SK-N-SH (cell line): ENCODE measurements at regions not wholly inside any gene's neighbourhood (a gene's known extent, or its start where the extent isn't known, plus 50 kb on each side); places are given as distances from the start of the nearest gene placed in this dataset.

ENCODE experiments used
- CTCF ChIA-PET: fragments of 300-600, 350-600 bp; formaldehyde crosslinking; extraction: SDS; loops from one replicate; lab custom pipeline; 2021; lab: Yijun Ruan, JAX
- POLR2A ChIA-PET: fragments of 350-600 bp; sonication (Branson Sonifier 250); formaldehyde crosslinking; extraction: SDS; loops from one replicate; lab custom pipeline; 2020; ENCODE audit warnings: antibody characterized with exemption, inconsistent platforms; lab: Yijun Ruan, JAX
- DNase-seq: peaks from one replicate; pipeline ENCODE4 v3.0.0; 2012
- H2AFZ ChIP-seq: fragments of 200-600 bp; sonication (generic); 2 replicates; pipeline ENCODE4 v1.8.1; 2016; ENCODE audit warnings: antibody characterized with exemption, mild to moderate bottlenecking, low read depth
- H3F3A ChIP-seq: fragments of 200-600 bp; sonication (generic); replicated peaks from 2 replicates; pipeline ENCODE3; 2016; ENCODE audit warnings: antibody characterized with exemption, mild to moderate bottlenecking; ENCODE audit not compliant: insufficient read depth
- H3K27ac ChIP-seq, 2 experiments: fragments of 200-500 bp in 1 of 2; fragments of 200-600 bp in 1 of 2; sonication (Bioruptor generic) in 1 of 2; sonication (generic), shearing (Covaris generic) in 1 of 2; 2 replicates each; pipeline versions ENCODE4 v1.5.1 to v1.6.1; 2014 to 2016; ENCODE audit warnings: low read depth in 2 of 2, inconsistent platforms in 1 of 2, low read length in 1 of 2, mild to moderate bottlenecking in 1 of 2, mixed read lengths in 1 of 2
- H3K27me3 ChIP-seq: fragments of 200-600 bp; sonication (generic), shearing (Covaris generic); 2 replicates; pipeline ENCODE4 v1.6.1; 2016; ENCODE audit warnings: mixed run types; ENCODE audit not compliant: insufficient read depth
- H3K36me3 ChIP-seq, 2 experiments: fragments of 200-500 bp in 1 of 2; fragments of 200-600 bp in 1 of 2; sonication (Bioruptor generic) in 1 of 2; sonication (generic) in 1 of 2; replicated peaks in 1 of 2; 2 replicates each; pipeline versions ENCODE3 to v1.5.1; 2014 to 2016; ENCODE audit warnings: low read length in 1 of 2, mild to moderate bottlenecking in 1 of 2; ENCODE audit not compliant: insufficient read depth in 2 of 2, control insufficient read depth in 1 of 2
- H3K4me1 ChIP-seq, 2 experiments: fragments of 200-500 bp in 1 of 2; fragments of 200-600 bp in 1 of 2; sonication (Bioruptor generic) in 1 of 2; sonication (generic), shearing (Covaris generic) in 1 of 2; 2 replicates each; pipeline versions ENCODE4 v1.5.1 to v1.6.1; 2014 to 2016; ENCODE audit warnings: low read depth in 1 of 2, low read length in 1 of 2, mixed run types in 1 of 2; ENCODE audit not compliant: insufficient read depth in 2 of 2, control insufficient read depth in 1 of 2
- H3K4me2 ChIP-seq: fragments of 200-600 bp; sonication (generic), shearing (Covaris generic); 2 replicates; pipeline ENCODE4 v1.6.1; 2017; ENCODE audit warnings: mixed run types
- H3K4me3 ChIP-seq, 2 experiments: fragments of 200-500 bp in 1 of 2; fragments of 200-600 bp in 1 of 2; sonication (Bioruptor generic) in 1 of 2; sonication (generic), shearing (Covaris generic) in 1 of 2; 2 replicates each; pipeline versions ENCODE4 v1.5.1 to v1.8.1; 2014 to 2016; ENCODE audit warnings: low read depth in 2 of 2, inconsistent platforms in 1 of 2, low read length in 1 of 2, mild to moderate bottlenecking in 1 of 2, mixed read lengths in 1 of 2, moderate library complexity in 1 of 2
- H3K79me2 ChIP-seq: fragments of 200-600 bp; sonication (generic); 2 replicates; pipeline ENCODE4 v1.8.1; 2017; ENCODE audit warnings: mild to moderate bottlenecking; ENCODE audit not compliant: insufficient read depth
- H3K9ac ChIP-seq: fragments of 200-600 bp; sonication (generic); 2 replicates; pipeline ENCODE4 v1.6.1; 2017; ENCODE audit warnings: mixed run types
- H3K9me2 ChIP-seq: fragments of 200-600 bp; sonication (generic); 2 replicates; pipeline ENCODE4 v1.6.1; 2017; ENCODE audit warnings: mixed run types
- H3K9me3 ChIP-seq: fragments of 200-600 bp; sonication (generic); 2 replicates; pipeline ENCODE4 v1.6.1; 2017; ENCODE audit warnings: mixed run types, mild to moderate bottlenecking, moderate library complexity
- H4K20me1 ChIP-seq: fragments of 200-600 bp; sonication (generic); 2 replicates; pipeline ENCODE4 v1.6.1; 2017; ENCODE audit warnings: mild to moderate bottlenecking, mixed run types; ENCODE audit not compliant: insufficient read depth
- CTCF ChIP-seq: fragments of 200-600 bp; sonication (generic); IDR thresholded peaks from 2 replicates; pipeline ENCODE4 v1.6.1; 2017; ENCODE audit warnings: antibody characterized with exemption, mild to moderate bottlenecking, moderate library complexity
- EP300 ChIP-seq, 2 experiments: IDR thresholded peaks; 2 replicates each; pipeline versions ENCODE4 v1.4.0 to v1.6.1; 2012; ENCODE audit warnings: borderline replicate concordance in 1 of 2, low read depth in 1 of 2, low read length in 1 of 2
- EZH2phosphoT487 ChIP-seq: fragments of 200-600 bp; sonication (generic); IDR thresholded peaks from 2 replicates; pipeline ENCODE4 v1.6.1; 2017; ENCODE audit warnings: low read depth, mixed run types, mild to moderate bottlenecking, antibody characterized with exemption, moderate library complexity, borderline replicate concordance
- FOSL2 ChIP-seq: IDR thresholded peaks from 2 replicates; pipeline ENCODE4 v1.4.0; 2012; ENCODE audit warnings: low read depth, mild to moderate bottlenecking, moderate library complexity, borderline replicate concordance
- GABPA ChIP-seq: IDR thresholded peaks from 2 replicates; pipeline ENCODE4 v1.4.0; 2012; ENCODE audit warnings: low read depth, mild to moderate bottlenecking
- JUND ChIP-seq: IDR thresholded peaks from 2 replicates; pipeline ENCODE4 v1.4.0; 2012
- MAX ChIP-seq: IDR thresholded peaks from 2 replicates; pipeline ENCODE4 v1.4.0; 2012; ENCODE audit warnings: low read depth
- NFIC ChIP-seq: IDR thresholded peaks from 2 replicates; pipeline ENCODE4 v1.4.0; 2012; ENCODE audit warnings: borderline replicate concordance
- NRF1 ChIP-seq: IDR thresholded peaks from 2 replicates; pipeline ENCODE4 v1.6.1; 2012; ENCODE audit warnings: low read depth, mild to moderate bottlenecking, low read length
- PBX3 ChIP-seq: IDR thresholded peaks from 2 replicates; pipeline ENCODE4; 2012
- POLR2AphosphoS5 ChIP-seq: IDR thresholded peaks from 2 replicates; pipeline ENCODE4 v1.6.1; 2012; ENCODE audit warnings: low read depth, low read length
- RCOR1 ChIP-seq: fragments of 150-350 bp; IDR thresholded peaks from 2 replicates; pipeline ENCODE4 v1.6.1; 2017; ENCODE audit warnings: antibody characterized with exemption, low read length
- REST ChIP-seq: IDR thresholded peaks from 2 replicates; pipeline ENCODE4 v1.6.1; 2012; ENCODE audit warnings: mild to moderate bottlenecking, low read depth, low read length, moderate library complexity
- RXRA ChIP-seq: IDR thresholded peaks from 2 replicates; pipeline ENCODE4 v1.4.0; 2012; ENCODE audit warnings: low read depth, mild to moderate bottlenecking, borderline replicate concordance
- SIN3A ChIP-seq: IDR thresholded peaks from 2 replicates; pipeline ENCODE4 v1.6.1; 2012; ENCODE audit warnings: low read depth, mild to moderate bottlenecking, low read length, moderate library complexity, borderline replicate concordance
- SMC3 ChIP-seq: IDR thresholded peaks from 2 replicates; pipeline ENCODE4 v1.6.1; 2012; ENCODE audit warnings: low read depth, low read length, improper control_type of control experiment
- TCF12 ChIP-seq: IDR thresholded peaks from 2 replicates; pipeline ENCODE4 v1.4.0; 2012
- USF2 ChIP-seq: fragments of 150-350 bp; IDR thresholded peaks from 2 replicates; pipeline ENCODE4 v1.6.1; 2017; ENCODE audit warnings: antibody characterized with exemption, low read length, low read depth, borderline replicate concordance
- YY1 ChIP-seq: IDR thresholded peaks from 2 replicates; pipeline ENCODE4 v1.4.0; 2012; ENCODE audit warnings: low read depth, mild to moderate bottlenecking
- ZBTB33 ChIP-seq: IDR thresholded peaks from 2 replicates; pipeline ENCODE4 v1.4.0; 2012; ENCODE audit warnings: low read depth, borderline replicate concordance
- WGBS: methylation state at CpG from one replicate; pipeline ENCODE4 v1.1.6; 2017; ENCODE audit warnings: low lambda C conversion rate; 5-methylcytosine and 5-hydroxymethylcytosine counted together

- TF ChIP-seq REST = no peak
- TF ChIP-seq ZBTB33 = peak; percentile 38; the same call in 1 of the 2 replicates
- peak; percentile 43; the same call in 1 of the 2 replicates for TF ChIP-seq RXRA
- TF ChIP-seq YY1 = 0 out of 2 replicates have a peak, but pooled peaks have one; percentile 23
Observed at GRCh38 chr18:68509902-68510301, 205.0 kb downstream of the TMX3 start (continued).

- no peaks in the 10 kb centered on the region for H3K79me2 ChIP-seq
- ChIA-PET CTCF (no interaction called here), POLR2A (no interaction called here)
- H3K9me3 ChIP-seq = no peaks in the 10 kb centered on the region
- H3K9me2 ChIP-seq = 0 out of 2 replicates have a peak, but pooled peaks cover 3% of the 10 kb centered on the region
- no peaks in the 10 kb centered on the region for H4K20me1 ChIP-seq
- 80% methylated on average over 2 of the region's 2 CpGs for WGBS
- no peak overlapping the region for H3K9ac ChIP-seq
- no peak overlapping the region for H3K4me3 ChIP-seq
- no peaks in the 10 kb centered on the region for H3K36me3 ChIP-seq
- no peak for DNase-seq
- H3K27ac ChIP-seq = no peak overlapping the region
- no peaks in the 10 kb centered on the region for H3K27me3 ChIP-seq
- H3K4me2 ChIP-seq = no peak overlapping the region
- peaks cover 4 to 8% of the 10 kb centered on the region in 2 experiments; a peak in 3 of 4 replicates for H3K4me1 ChIP-seq
- H3F3A ChIP-seq = no peaks in the 10 kb centered on the region
- H2AFZ ChIP-seq = no peak overlapping the region
- TF ChIP-seq EP300 (IDR thresholded peaks at IDR 0.05; ENCODE audit: borderline replicate concordance in 1 of 2, low read depth in 1 of 2, low read length in 1 of 2) = no peak
- no peak for TF ChIP-seq JUND
- no peak for TF ChIP-seq CTCF
- no peak for TF ChIP-seq PBX3
- TF ChIP-seq FOSL2 = no peak
- TF ChIP-seq SIN3A = no peak
- no peak for TF ChIP-seq GABPA
- TF ChIP-seq MAX = no peak
- no peak for TF ChIP-seq EZH2phosphoT487
- TF ChIP-seq NFIC = no peak
- no peak for TF ChIP-seq RCOR1
- no peak for TF ChIP-seq POLR2AphosphoS5
- no peak for TF ChIP-seq TCF12
- TF ChIP-seq USF2 = no peak
- TF ChIP-seq NRF1 = no peak
- TF ChIP-seq SMC3 = no peak
- no peak for TF ChIP-seq ZBTB33
Observed at GRCh38 chr18:68507781-68508180, 207.1 kb downstream of the TMX3 start.
